ENCODE measurements at regions not wholly inside any gene's neighbourhood (a gene's known extent, or its start where the extent isn't known, plus 50 kb on each side); places are given as distances from the start of the nearest gene placed in this dataset.

- DNase-seq (ENCODE audit: low spot score), result no peak
These were observed 238.5 kb upstream of the FBXL7 start for GRCh38 chr5:15261269-15261995.

- no peak for DNase-seq (ENCODE audit: low spot score)
These were observed 239.4 kb upstream of the FBXL7 start for GRCh38 chr5:15260356-15261268.

GRCh38 chr5:15256485-15256884 lies 243.5 kb upstream of the FBXL7 start:
- DNase-seq (ENCODE audit: low spot score), result no peak

- DNase-seq (ENCODE audit: low spot score), result no peak
These were observed 244.4 kb upstream of the FBXL7 start for GRCh38 chr5:15255576-15255975.

- DNase-seq (ENCODE audit: low spot score), result no peak
These were observed 245.4 kb upstream of the FBXL7 start for GRCh38 chr5:15254607-15255006.

- DNase-seq (ENCODE audit: low spot score), result no peak
These were observed 247.6 kb upstream of the FBXL7 start for GRCh38 chr5:15252331-15252730.

GRCh38 chr5:15249152-15249551 lies 250.8 kb upstream of the FBXL7 start:
- no peak for DNase-seq (ENCODE audit: low spot score)

- no peak for DNase-seq (ENCODE audit: low spot score)
These were observed 251.2 kb upstream of the FBXL7 start for GRCh38 chr5:15248731-15249130.

GRCh38 chr5:15245913-15246312 lies 254.1 kb upstream of the FBXL7 start:
- DNase-seq (ENCODE audit: low spot score), result no peak

GRCh38 chr5:15243301-15244020 lies 256.5 kb upstream of the FBXL7 start:
- DNase-seq (ENCODE audit: low spot score), result no peak

- DNase-seq (ENCODE audit: low spot score), result no peak
These were observed 258.7 kb upstream of the FBXL7 start for GRCh38 chr5:15241216-15241821.

- no peak for DNase-seq (ENCODE audit: low spot score)
These were observed 262.0 kb upstream of the FBXL7 start for GRCh38 chr5:15238006-15238405.

GRCh38 chr5:15236911-15237508 lies 263.0 kb upstream of the FBXL7 start:
- DNase-seq (ENCODE audit: low spot score), result no peak

- no peak for DNase-seq (ENCODE audit: low spot score)
These were observed 265.1 kb upstream of the FBXL7 start for GRCh38 chr5:15234911-15235310.

GRCh38 chr5:15234366-15234765 lies 265.6 kb upstream of the FBXL7 start:
- DNase-seq (ENCODE audit: low spot score), result no peak

GRCh38 chr5:15233566-15233965 lies 266.4 kb upstream of the FBXL7 start:
- no peak for DNase-seq (ENCODE audit: low spot score)

GRCh38 chr5:15222156-15222555 lies 277.8 kb upstream of the FBXL7 start:
- no peak for DNase-seq (ENCODE audit: low spot score)

GRCh38 chr5:15220642-15221173 lies 279.3 kb upstream of the FBXL7 start:
- DNase-seq (ENCODE audit: low spot score), result no peak

- DNase-seq (ENCODE audit: low spot score), result no peak
These were observed 284.9 kb upstream of the FBXL7 start for GRCh38 chr5:15215056-15215455.

GRCh38 chr5:15214010-15214409 lies 286.0 kb upstream of the FBXL7 start:
- DNase-seq (ENCODE audit: low spot score), result no peak

- DNase-seq (ENCODE audit: low spot score), result no peak
These were observed 290.8 kb upstream of the FBXL7 start for GRCh38 chr5:15209053-15209762.
